A673 (cell line): ENCODE measurements at regions not wholly inside any gene's neighbourhood (a gene's known extent, or its start where the extent isn't known, plus 50 kb on each side); places are given as distances from the start of the nearest gene placed in this dataset.

Experiments
- BruUV-seq: library from RNA; stranded (reverse); fragments of 400-500 nt; replicated peaks from 2 replicates; lab custom pipeline; 2021; lab: Mats Ljungman, UMichigan
- CTCF ChIA-PET: fragments of 300-600 bp; sonication (Branson Sonifier 250); formaldehyde crosslinking; loops from one replicate; lab custom pipeline; 2022; ENCODE audit warnings: antibody characterized with exemption; lab: Charles Lee
- POLR2A ChIA-PET: fragments of 300-600 bp; sonication (Branson Sonifier 250); formaldehyde crosslinking; loops from one replicate; lab custom pipeline; 2022; ENCODE audit warnings: antibody characterized with exemption; ENCODE audit not compliant: low non-redundant PET; lab: Charles Lee
- DNase-seq: peaks from one replicate; pipeline ENCODE4 v3.0.0-alpha.2; 2015; ENCODE audit warnings: low spot score
- H3K27ac ChIP-seq: fragments of 200-600 bp; sonication (generic); 2 replicates; pipeline ENCODE4 v1.5.1; 2016; ENCODE audit warnings: mixed run types, low read depth, mild to moderate bottlenecking, mixed read lengths, antibody characterized with exemption, low read length; ENCODE audit not compliant: poor library complexity, severe bottlenecking
- H3K27me3 ChIP-seq: fragments of 200-600 bp; sonication (generic); replicated peaks from 2 replicates; pipeline ENCODE4 v1.6.1; 2017; ENCODE audit warnings: mixed run types, low read depth, mild to moderate bottlenecking, mixed read lengths, antibody characterized with exemption, low read length; ENCODE audit not compliant: insufficient read depth, poor library complexity
- H3K36me3 ChIP-seq: fragments of 200-600 bp; sonication (generic); 2 replicates; pipeline ENCODE4 v1.6.1; 2016; ENCODE audit warnings: mixed run types, mild to moderate bottlenecking, mixed read lengths, antibody characterized with exemption, low read length; ENCODE audit not compliant: insufficient read depth, poor library complexity, severe bottlenecking
- H3K4me1 ChIP-seq: fragments of 200-600 bp; sonication (generic); 2 replicates; pipeline ENCODE4 v1.6.1; 2017; ENCODE audit warnings: mixed run types, mild to moderate bottlenecking, mixed read lengths, antibody characterized with exemption, low read length; ENCODE audit not compliant: insufficient read depth, poor library complexity, severe bottlenecking
- H3K4me3 ChIP-seq: fragments of 200-600 bp; sonication (generic); 2 replicates; pipeline ENCODE4 v1.5.1; 2016; ENCODE audit warnings: low read depth, mixed run types, mild to moderate bottlenecking, mixed read lengths, low read length; ENCODE audit not compliant: poor library complexity, severe bottlenecking
- H3K9me3 ChIP-seq: fragments of 200-600 bp; sonication (generic); 2 replicates; pipeline ENCODE4 v1.6.1; 2016; ENCODE audit warnings: mixed run types, low read depth, mild to moderate bottlenecking, mixed read lengths, antibody characterized with exemption, low read length; ENCODE audit not compliant: poor library complexity, severe bottlenecking
- CTCF ChIP-seq: fragments of 300-800, 200-600 bp; sonication (generic); conservative IDR thresholded peaks from 2 replicates; pipeline ENCODE4 v1.5.1; 2017; ENCODE audit warnings: low read depth, mild to moderate bottlenecking, antibody characterized with exemption, low read length, moderate library complexity, mixed read lengths
- EZH2 ChIP-seq: fragments of 200-600 bp; sonication (generic); IDR thresholded peaks from 2 replicates; pipeline ENCODE4 v1.6.1; 2017; ENCODE audit warnings: borderline replicate concordance, low read depth, mild to moderate bottlenecking, mixed read lengths, antibody characterized with exemption, low read length; ENCODE audit not compliant: poor library complexity, severe bottlenecking
- intact Hi-C: fragments of 100-400 bp; cut with micrococcal nuclease; formaldehyde crosslinking; loops from one replicate; pipeline ENCODE4 v1.10.0; 2022; ENCODE audit not compliant: unreplicated experiment

- Histone ChIP-seq H3K4me1 (no peaks in the 10 kb centered on the region), H3K4me3 (no peak overlapping the region), H3K36me3 (no peaks in the 10 kb centered on the region), H3K27ac (no peak overlapping the region), H3K9me3 (no peaks in the 10 kb centered on the region), H3K27me3 (no peaks in the 10 kb centered on the region)
- no TSS peak for BruUV-seq
- ChIA-PET CTCF (no interaction called here), POLR2A (no interaction called here)
- intact Hi-C loops: no loop called here
- DNase-seq: no peak
- TF ChIP-seq CTCF (no peak), EZH2 (no peak)
Measured at GRCh38 chr3:13248640-13249039, 171.5 kb downstream of the NUP210 start.

- Histone ChIP-seq H3K4me3 (no peak overlapping the region), H3K9me3 (no peaks in the 10 kb centered on the region), H3K27me3 (no peaks in the 10 kb centered on the region), H3K4me1 (no peaks in the 10 kb centered on the region), H3K36me3 (no peaks in the 10 kb centered on the region), H3K27ac (no peak overlapping the region)
- no peak for DNase-seq
- CTCF ChIA-PET: no interaction called here
- BruUV-seq: no TSS peak
- TF ChIP-seq EZH2 (no peak), CTCF (no peak)
- POLR2A ChIA-PET: no interaction called here
- intact Hi-C loops: no loop called here
Measured at GRCh38 chr3:13245615-13245978, 172.4 kb upstream of the IQSEC1 start.

GRCh38 chr3:13243586-13243985 lies 170.4 kb upstream of the IQSEC1 start:
- Histone ChIP-seq H3K36me3 (no peaks in the 10 kb centered on the region), H3K4me1 (no peaks in the 10 kb centered on the region), H3K4me3 (no peak overlapping the region), H3K9me3 (no peaks in the 10 kb centered on the region), H3K27me3 (no peaks in the 10 kb centered on the region), H3K27ac (no peak overlapping the region)
- CTCF ChIA-PET: interaction anchor here (1.0 kb wide), 1 partner anchor 47 kb away, joined by 3 read pairs; no protein-coding TSS in a partner anchor
- intact Hi-C loops: no loop called here
- no peak for TF ChIP-seq CTCF
- TF ChIP-seq EZH2: no peak
- BruUV-seq: no TSS peak
- no peak for DNase-seq
- POLR2A ChIA-PET: no interaction called here
